ENCODE measurements at regions not wholly inside any gene's neighbourhood (a gene's known extent, or its start where the extent isn't known, plus 50 kb on each side); places are given as distances from the start of the nearest gene placed in this dataset.

DNA sequence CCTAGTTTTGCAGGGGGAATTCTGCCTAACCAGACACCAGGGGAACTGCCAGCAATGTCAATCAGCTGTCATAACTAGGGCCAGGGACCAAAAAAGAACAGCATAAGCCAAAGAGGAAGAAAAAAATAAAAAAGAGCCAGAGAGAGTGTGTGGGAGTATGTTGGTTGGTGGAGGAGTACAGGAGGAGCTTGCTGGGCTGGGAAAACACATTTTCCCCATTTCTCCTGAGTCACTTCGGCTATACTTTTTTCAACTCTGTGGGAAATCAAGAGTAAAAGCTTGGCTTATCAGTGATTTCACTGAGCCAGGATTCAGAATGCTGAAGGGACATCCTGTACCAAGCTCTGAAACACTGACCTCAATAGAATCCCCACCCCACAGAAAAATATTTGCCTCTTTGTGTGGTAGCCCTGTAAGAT, 144.7 kb upstream of the DPH6 start (continued):
- TF ChIP-seq, protein P1, sequence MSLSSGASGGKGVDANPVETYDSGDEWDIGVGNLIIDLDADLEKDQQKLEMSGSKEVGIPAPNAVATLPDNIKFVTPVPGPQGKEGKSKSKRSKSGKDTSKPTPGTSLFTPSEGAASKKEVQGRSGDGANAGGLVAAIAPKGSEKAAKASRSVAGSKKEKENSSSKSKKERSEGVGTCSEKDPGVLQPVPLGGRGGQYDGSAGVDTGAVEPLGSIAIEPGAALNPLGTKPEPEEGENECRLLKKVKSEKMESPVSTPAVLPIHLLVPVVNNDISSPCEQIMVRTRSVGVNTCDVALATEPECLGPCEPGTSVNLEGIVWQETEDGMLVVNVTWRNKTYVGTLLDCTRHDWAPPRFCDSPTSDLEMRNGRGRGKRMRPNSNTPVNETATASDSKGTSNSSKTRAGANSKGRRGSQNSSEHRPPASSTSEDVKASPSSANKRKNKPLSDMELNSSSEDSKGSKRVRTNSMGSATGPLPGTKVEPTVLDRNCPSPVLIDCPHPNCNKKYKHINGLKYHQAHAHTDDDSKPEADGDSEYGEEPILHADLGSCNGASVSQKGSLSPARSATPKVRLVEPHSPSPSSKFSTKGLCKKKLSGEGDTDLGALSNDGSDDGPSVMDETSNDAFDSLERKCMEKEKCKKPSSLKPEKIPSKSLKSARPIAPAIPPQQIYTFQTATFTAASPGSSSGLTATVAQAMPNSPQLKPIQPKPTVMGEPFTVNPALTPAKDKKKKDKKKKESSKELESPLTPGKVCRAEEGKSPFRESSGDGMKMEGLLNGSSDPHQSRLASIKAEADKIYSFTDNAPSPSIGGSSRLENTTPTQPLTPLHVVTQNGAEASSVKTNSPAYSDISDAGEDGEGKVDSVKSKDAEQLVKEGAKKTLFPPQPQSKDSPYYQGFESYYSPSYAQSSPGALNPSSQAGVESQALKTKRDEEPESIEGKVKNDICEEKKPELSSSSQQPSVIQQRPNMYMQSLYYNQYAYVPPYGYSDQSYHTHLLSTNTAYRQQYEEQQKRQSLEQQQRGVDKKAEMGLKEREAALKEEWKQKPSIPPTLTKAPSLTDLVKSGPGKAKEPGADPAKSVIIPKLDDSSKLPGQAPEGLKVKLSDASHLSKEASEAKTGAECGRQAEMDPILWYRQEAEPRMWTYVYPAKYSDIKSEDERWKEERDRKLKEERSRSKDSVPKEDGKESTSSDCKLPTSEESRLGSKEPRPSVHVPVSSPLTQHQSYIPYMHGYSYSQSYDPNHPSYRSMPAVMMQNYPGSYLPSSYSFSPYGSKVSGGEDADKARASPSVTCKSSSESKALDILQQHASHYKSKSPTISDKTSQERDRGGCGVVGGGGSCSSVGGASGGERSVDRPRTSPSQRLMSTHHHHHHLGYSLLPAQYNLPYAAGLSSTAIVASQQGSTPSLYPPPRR (CRISPR knock-in tag; IDR thresholded peaks at IDR 0.05; ENCODE audit: borderline replicate concordance) = no peak
- TF ChIP-seq ZNF217 (CRISPR knock-in tag; IDR thresholded peaks at IDR 0.05) = no peak
- TF ChIP-seq MAFF (IDR thresholded peaks at IDR 0.05; ENCODE audit: low read length) = 0 out of 2 replicates have a peak, but pooled peaks have one; percentile 11
- 0 out of 2 replicates have a peak, but pooled peaks have one; percentile 18 for TF ChIP-seq JUND (IDR thresholded peaks at IDR 0.05; ENCODE audit: borderline replicate concordance, low read depth, low read length)
- no peak for TF ChIP-seq JUND (tag; IDR thresholded peaks at IDR 0.05; ENCODE audit: borderline replicate concordance, low read depth, low read length)
- peak; percentile 65 for TF ChIP-seq MEIS2 (IDR thresholded peaks at IDR 0.05; ENCODE audit: partially characterized antibody)
- no peak for TF ChIP-seq BRF1 (IDR thresholded peaks at IDR 0.05; ENCODE audit: borderline replicate concordance, extremely low read depth, insufficient read length)
- TF ChIP-seq HDAC1 (IDR thresholded peaks at IDR 0.05) = 0 out of 4 replicates have a peak, but pooled peaks of 1 of the 2 experiments have one; percentile 23
- TF ChIP-seq ZNF444 (CRISPR knock-in tag; IDR thresholded peaks at IDR 0.05) = no peak
- no peak for TF ChIP-seq LCOR (CRISPR knock-in tag; IDR thresholded peaks at IDR 0.05)
- TF ChIP-seq ARID1B (IDR thresholded peaks at IDR 0.05) = peak; percentile 55
- no peak for TF ChIP-seq SMARCC2 (IDR thresholded peaks at IDR 0.05; ENCODE audit: low read depth)
- no peak for TF ChIP-seq ZNF551 (CRISPR knock-in tag; IDR thresholded peaks at IDR 0.05)
- TF ChIP-seq, protein P2, sequence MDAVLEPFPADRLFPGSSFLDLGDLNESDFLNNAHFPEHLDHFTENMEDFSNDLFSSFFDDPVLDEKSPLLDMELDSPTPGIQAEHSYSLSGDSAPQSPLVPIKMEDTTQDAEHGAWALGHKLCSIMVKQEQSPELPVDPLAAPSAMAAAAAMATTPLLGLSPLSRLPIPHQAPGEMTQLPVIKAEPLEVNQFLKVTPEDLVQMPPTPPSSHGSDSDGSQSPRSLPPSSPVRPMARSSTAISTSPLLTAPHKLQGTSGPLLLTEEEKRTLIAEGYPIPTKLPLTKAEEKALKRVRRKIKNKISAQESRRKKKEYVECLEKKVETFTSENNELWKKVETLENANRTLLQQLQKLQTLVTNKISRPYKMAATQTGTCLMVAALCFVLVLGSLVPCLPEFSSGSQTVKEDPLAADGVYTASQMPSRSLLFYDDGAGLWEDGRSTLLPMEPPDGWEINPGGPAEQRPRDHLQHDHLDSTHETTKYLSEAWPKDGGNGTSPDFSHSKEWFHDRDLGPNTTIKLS (IDR thresholded peaks at IDR 0.05; ENCODE audit: borderline replicate concordance, low read depth) = no peak
- TF ChIP-seq NFE2 (IDR thresholded peaks at IDR 0.05; ENCODE audit: low read depth) = peak; percentile 55
- TF ChIP-seq KLF16 (IDR thresholded peaks at IDR 0.05) = peak; percentile 51; the same call in 1 of the 2 replicates
- peak; percentile 40 for TF ChIP-seq CBFA2T3 (IDR thresholded peaks at IDR 0.05)
- no peak for TF ChIP-seq HIVEP1 (CRISPR knock-in tag; IDR thresholded peaks at IDR 0.05)
- no peak for TF ChIP-seq ZBTB8A (IDR thresholded peaks at IDR 0.05; ENCODE audit: partially characterized antibody)
- TF ChIP-seq ZNF232 (CRISPR knock-in tag; IDR thresholded peaks at IDR 0.05) = no peak
- TF ChIP-seq NBN (IDR thresholded peaks at IDR 0.05; ENCODE audit: low read depth) = no peak
- TF ChIP-seq GTF2F1 (IDR thresholded peaks at IDR 0.05; ENCODE audit: low read depth, low read length) = no peak
- 0 out of 2 replicates have a peak, but pooled peaks have one; percentile 41 for TF ChIP-seq DPF2 (IDR thresholded peaks at IDR 0.05)
- TF ChIP-seq, protein P3, sequence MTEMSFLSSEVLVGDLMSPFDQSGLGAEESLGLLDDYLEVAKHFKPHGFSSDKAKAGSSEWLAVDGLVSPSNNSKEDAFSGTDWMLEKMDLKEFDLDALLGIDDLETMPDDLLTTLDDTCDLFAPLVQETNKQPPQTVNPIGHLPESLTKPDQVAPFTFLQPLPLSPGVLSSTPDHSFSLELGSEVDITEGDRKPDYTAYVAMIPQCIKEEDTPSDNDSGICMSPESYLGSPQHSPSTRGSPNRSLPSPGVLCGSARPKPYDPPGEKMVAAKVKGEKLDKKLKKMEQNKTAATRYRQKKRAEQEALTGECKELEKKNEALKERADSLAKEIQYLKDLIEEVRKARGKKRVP (CRISPR knock-in tag; IDR thresholded peaks at IDR 0.05) = no peak
- no peak for TF ChIP-seq ZNF263 (CRISPR knock-in tag; IDR thresholded peaks at IDR 0.05; ENCODE audit: borderline replicate concordance)
